ENCODE measurements at regions not wholly inside any gene's neighbourhood (a gene's known extent, or its start where the extent isn't known, plus 50 kb on each side); places are given as distances from the start of the nearest gene placed in this dataset.
"Not testable (repeated sequence)": the region's sequence is repeated elsewhere in the genome, so short reads cannot be mapped to it uniquely, and the experiment has no call there.

DNA sequence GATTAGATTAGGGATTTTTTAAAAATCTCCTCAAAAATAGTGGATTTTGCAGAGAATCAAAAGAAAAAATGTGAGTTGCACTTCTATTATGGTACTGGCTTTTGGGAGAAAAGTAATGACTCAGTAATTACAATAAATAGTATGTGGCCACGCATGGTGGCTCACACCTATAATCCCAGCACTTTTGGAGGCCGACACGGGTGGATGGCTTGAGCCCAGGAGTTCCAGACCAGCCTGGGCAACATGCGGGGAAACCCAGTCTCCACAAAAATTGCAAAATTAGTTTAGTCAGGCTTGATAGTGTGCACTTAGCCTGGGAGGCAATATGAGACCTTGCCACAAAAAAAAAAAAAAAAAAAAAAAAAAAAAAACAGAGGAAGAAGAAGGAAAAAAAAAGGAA, 1098.2 kb downstream of the ZPLD1 start:
- no peak overlapping the region for H3K4me3 ChIP-seq
- H3K36me3 ChIP-seq: no peaks in the 10 kb centered on the region
- DNase-seq (no peak), ATAC-seq (no peak)
- H3K9me3 ChIP-seq: no peaks in the 10 kb centered on the region
- H3K4me1 ChIP-seq: no peaks in the 10 kb centered on the region
- no peaks in the 10 kb centered on the region for H3K27me3 ChIP-seq
- H3K27ac ChIP-seq: no peak overlapping the region
- TF ChIP-seq, protein P1, sequence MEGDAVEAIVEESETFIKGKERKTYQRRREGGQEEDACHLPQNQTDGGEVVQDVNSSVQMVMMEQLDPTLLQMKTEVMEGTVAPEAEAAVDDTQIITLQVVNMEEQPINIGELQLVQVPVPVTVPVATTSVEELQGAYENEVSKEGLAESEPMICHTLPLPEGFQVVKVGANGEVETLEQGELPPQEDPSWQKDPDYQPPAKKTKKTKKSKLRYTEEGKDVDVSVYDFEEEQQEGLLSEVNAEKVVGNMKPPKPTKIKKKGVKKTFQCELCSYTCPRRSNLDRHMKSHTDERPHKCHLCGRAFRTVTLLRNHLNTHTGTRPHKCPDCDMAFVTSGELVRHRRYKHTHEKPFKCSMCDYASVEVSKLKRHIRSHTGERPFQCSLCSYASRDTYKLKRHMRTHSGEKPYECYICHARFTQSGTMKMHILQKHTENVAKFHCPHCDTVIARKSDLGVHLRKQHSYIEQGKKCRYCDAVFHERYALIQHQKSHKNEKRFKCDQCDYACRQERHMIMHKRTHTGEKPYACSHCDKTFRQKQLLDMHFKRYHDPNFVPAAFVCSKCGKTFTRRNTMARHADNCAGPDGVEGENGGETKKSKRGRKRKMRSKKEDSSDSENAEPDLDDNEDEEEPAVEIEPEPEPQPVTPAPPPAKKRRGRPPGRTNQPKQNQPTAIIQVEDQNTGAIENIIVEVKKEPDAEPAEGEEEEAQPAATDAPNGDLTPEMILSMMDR (IDR thresholded peaks at IDR 0.05): no peak
- intact Hi-C loops (cut with DNase I): no loop called here

DNA sequence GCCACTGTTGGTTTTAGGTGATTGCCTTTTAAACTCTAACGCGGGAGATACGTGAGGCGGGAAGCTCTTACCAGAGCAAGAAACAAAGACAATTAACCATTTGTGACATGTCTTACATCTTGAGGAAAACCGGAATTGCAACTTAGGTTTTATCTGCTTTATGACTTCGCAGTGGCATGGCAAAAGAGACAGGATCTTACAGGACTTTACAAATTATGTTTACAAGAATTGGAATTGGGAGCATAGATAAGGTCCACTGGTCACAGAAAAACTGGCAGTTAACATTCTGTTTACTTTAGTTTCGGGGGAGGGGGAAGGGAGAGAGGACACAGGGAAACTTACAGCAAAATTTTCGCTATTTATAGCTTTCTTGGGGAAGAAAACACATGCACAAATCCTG, 1119.6 kb downstream of the ZPLD1 start:
- Histone ChIP-seq H3K36me3 (no peaks in the 10 kb centered on the region), H3K4me3 (no peak overlapping the region), H3K27me3 (no peaks in the 10 kb centered on the region), H3K4me1 (no peaks in the 10 kb centered on the region), H3K27ac (no peak overlapping the region), H3K9me3 (no peaks in the 10 kb centered on the region)
- intact Hi-C loops (cut with DNase I): no loop called here
- TF ChIP-seq, protein P1 (IDR thresholded peaks at IDR 0.05): no peak
- DNase-seq (no peak), ATAC-seq (no peak)

DNA sequence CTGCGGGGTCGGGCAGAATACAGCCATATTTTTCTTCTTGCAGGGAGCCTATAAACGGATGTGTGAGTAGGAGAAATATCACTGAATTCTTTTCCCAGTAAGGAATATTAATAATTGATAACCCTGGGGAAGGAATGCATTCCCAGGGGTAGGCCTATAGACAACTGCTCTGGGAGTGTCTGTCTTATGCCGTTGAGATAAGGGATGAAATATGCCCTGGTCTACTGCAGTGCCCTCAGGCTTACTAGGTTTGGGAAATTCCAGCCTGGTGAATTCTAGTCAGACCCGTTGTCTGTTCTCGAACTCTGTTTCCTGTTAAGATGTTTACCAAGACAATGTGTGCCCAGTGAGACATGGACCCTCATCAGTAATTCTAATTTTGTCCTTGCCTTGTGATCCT, 1129.3 kb downstream of the ZPLD1 start:
- H3K27me3 ChIP-seq; DNase-seq; H3K27ac ChIP-seq; intact Hi-C loops (cut with DNase I); H3K9me3 ChIP-seq; H3K36me3 ChIP-seq; H3K4me3 ChIP-seq; H3K4me1 ChIP-seq; ATAC-seq: not testable (repeated sequence)

DNA sequence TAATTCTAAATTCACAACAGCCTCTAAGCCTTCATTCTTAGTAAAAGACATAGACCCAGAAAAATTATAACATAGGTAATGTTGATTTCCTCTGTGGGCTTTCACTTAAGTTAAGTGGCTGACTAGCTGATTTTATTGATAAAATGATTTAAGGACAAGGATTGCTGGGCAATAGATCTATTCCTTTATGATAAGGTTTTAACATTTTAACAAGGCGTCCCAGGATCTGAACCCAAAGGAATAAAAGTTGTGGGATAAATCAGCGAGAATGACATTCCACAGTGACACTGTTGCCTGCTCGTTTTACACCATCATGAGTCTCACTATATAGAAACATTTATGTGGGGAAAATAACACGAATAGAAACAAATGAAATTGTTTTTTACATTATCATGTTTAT, 1151.0 kb downstream of the ZPLD1 start:
- Histone ChIP-seq H3K27me3 (no peaks in the 10 kb centered on the region), H3K9me3 (no peaks in the 10 kb centered on the region), H3K27ac (no peak overlapping the region), H3K36me3 (no peaks in the 10 kb centered on the region), H3K4me3 (no peak overlapping the region), H3K4me1 (no peaks in the 10 kb centered on the region)
- DNase-seq (no peak), ATAC-seq (no peak)
- TF ChIP-seq, protein P1 (IDR thresholded peaks at IDR 0.05): no peak
- intact Hi-C loops (cut with DNase I): no loop called here

DNA sequence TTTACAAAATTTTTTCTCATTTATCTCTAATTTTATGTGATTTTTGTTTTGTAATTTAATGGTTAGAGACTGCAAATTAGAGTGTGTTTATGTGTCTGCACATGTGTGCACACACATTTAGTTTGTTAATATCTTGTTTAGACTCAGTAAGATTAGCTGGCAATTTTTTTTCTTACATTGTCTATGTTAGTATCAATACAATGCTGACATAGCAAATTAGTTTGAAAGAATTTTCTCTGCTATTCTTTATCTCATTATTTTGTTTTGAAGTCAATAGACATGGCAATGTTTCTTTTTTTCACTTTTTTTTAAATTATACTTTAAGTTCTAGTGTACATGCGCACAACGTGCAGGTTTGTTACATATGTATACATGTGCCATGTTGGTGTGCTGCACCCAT, 1155.0 kb downstream of the ZPLD1 start:
- no peaks in the 10 kb centered on the region for H3K27me3 ChIP-seq
- no peaks in the 10 kb centered on the region for H3K9me3 ChIP-seq
- intact Hi-C loops (cut with DNase I): no loop called here
- ATAC-seq: no peak
- H3K36me3 ChIP-seq: no peaks in the 10 kb centered on the region
- no peak for DNase-seq
- no peaks in the 10 kb centered on the region for H3K4me1 ChIP-seq
- TF ChIP-seq, protein P1 (IDR thresholded peaks at IDR 0.05): no peak
- H3K4me3 ChIP-seq: no peak overlapping the region
- no peak overlapping the region for H3K27ac ChIP-seq

DNA sequence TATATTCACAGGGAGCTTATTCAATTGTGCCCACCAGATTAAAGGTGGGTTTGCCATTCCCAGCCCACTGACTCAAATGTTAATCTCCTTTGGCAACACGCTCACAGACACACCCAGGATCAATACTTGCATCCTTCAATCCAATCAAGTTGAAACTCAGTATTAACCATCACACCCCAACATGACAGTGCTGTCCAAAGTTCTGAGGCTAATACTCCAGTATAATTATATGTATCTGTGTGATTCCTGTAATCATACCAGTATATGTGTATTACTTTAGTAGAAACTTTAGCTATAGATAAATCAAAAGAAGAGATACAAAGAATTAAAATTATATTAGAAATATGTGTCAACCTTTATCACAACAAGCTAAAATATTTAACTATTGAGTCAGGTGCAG, 1166.0 kb downstream of the ZPLD1 start:
- intact Hi-C loops (cut with DNase I): no loop called here
- no peak for ATAC-seq
- Histone ChIP-seq H3K36me3 (no peaks in the 10 kb centered on the region), H3K4me1 (no peaks in the 10 kb centered on the region), H3K4me3 (no peak overlapping the region), H3K9me3 (no peaks in the 10 kb centered on the region), H3K27me3 (no peaks in the 10 kb centered on the region), H3K27ac (no peak overlapping the region)
- no peak for DNase-seq
- TF ChIP-seq, protein P1 (IDR thresholded peaks at IDR 0.05): no peak

Data from upper lobe of right lung (tissue), 1 donor.